ENCODE measurements at regions not wholly inside any gene's neighbourhood (a gene's known extent, or its start where the extent isn't known, plus 50 kb on each side); places are given as distances from the start of the nearest gene placed in this dataset.

DNA sequence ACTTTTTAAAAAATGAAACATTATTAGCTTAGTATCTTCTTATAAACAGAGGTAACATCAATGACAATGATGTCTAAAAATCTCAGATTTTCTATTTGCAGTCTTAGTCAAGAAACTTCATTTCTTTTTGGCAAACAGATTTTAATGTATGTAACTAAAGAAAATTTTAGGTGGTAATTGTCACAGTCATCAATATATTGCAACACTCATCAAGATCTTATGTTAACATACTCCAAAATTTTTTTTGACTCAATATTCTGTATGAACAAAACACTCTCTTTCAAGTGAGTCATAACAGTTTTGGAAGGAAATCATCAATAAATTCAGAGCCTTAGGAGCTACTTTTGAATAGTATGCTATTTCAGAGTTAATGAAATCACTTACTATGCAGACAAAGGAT is 1507.6 kb downstream of the SLITRK1 start:
- H3K9me2 ChIP-seq (ENCODE audit: insufficient read depth, low read length): no peaks in the 10 kb centered on the region
- H2AFZ ChIP-seq (ENCODE audit: low read length): no peak overlapping the region
- H3K36me3 ChIP-seq (ENCODE audit: insufficient read depth, low read length): no peaks in the 10 kb centered on the region
- no peak for TF ChIP-seq EZH2phosphoT487 (IDR thresholded peaks at IDR 0.05; ENCODE audit: borderline replicate concordance, low read depth, low read length)
- TF ChIP-seq, protein P1, sequence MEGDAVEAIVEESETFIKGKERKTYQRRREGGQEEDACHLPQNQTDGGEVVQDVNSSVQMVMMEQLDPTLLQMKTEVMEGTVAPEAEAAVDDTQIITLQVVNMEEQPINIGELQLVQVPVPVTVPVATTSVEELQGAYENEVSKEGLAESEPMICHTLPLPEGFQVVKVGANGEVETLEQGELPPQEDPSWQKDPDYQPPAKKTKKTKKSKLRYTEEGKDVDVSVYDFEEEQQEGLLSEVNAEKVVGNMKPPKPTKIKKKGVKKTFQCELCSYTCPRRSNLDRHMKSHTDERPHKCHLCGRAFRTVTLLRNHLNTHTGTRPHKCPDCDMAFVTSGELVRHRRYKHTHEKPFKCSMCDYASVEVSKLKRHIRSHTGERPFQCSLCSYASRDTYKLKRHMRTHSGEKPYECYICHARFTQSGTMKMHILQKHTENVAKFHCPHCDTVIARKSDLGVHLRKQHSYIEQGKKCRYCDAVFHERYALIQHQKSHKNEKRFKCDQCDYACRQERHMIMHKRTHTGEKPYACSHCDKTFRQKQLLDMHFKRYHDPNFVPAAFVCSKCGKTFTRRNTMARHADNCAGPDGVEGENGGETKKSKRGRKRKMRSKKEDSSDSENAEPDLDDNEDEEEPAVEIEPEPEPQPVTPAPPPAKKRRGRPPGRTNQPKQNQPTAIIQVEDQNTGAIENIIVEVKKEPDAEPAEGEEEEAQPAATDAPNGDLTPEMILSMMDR (conservative IDR thresholded peaks at IDR 0.05; ENCODE audit: low read length): no peak
- no peaks in the 10 kb centered on the region for H3K79me2 ChIP-seq (ENCODE audit: insufficient read depth, low read depth, low read length)
- POLR2A ChIA-PET: interaction anchor here (0.6 kb wide), 2 partner anchors 77 to 131 kb away, joined by 3 to 4 read pairs; no protein-coding TSS in a partner anchor
- BruUV-seq (replicated peaks): no TSS peak
- H3K4me1 ChIP-seq (ENCODE audit: insufficient read depth, low read length, poor library complexity, severe bottlenecking): no peaks in the 10 kb centered on the region
- no peaks in the 10 kb centered on the region for H4K20me1 ChIP-seq (ENCODE audit: insufficient read depth, low read length)
- H3K4me2 ChIP-seq (ENCODE audit: low read length): no peak overlapping the region
- H3K4me3 ChIP-seq (ENCODE audit: low read depth, low read length, poor library complexity, severe bottlenecking): no peak overlapping the region
- DNase-seq (ENCODE audit: low spot score): no peak
- H3K27ac ChIP-seq (ENCODE audit: low read depth, low read length, poor library complexity, severe bottlenecking): no peak overlapping the region
- intact Hi-C loops (cut with micrococcal nuclease; ENCODE audit: unreplicated experiment): no loop called here
- H3K9me3 ChIP-seq (ENCODE audit: low read length): 0 out of 2 replicates have a peak, but pooled peaks cover 7% of the 10 kb centered on the region
- CTCF ChIA-PET (ENCODE audit: unreplicated experiment): no interaction called here

DNA sequence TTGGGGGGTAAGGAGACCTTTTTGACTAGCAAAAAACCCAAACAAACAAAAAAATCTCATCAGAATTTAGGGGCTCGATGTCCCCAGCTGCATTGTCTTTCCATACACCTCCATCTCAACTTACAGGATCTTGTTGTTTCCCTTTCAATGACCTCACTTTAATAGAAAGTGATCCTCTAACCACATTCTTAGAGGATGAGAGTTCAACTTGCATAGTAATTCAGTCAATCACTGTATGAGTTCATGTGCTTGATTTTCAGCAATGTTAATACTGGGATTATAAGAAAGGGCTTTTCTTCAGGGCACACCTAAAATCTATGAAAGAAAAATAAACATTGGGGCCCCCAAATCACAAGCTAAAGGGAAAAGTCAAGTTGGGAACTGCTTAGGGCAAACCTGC is 1512.0 kb downstream of the SLITRK1 start:
- Histone ChIP-seq H3K36me3 (ENCODE audit: insufficient read depth, low read length) (no peaks in the 10 kb centered on the region), H3K9me2 (ENCODE audit: insufficient read depth, low read length) (no peaks in the 10 kb centered on the region), H3K79me2 (ENCODE audit: insufficient read depth, low read depth, low read length) (no peaks in the 10 kb centered on the region), H3K9me3 (ENCODE audit: low read length) (peaks cover 13% of the 10 kb centered on the region; the same call in 1 of the 2 replicates), H4K20me1 (ENCODE audit: insufficient read depth, low read length) (no peaks in the 10 kb centered on the region), H2AFZ (ENCODE audit: low read length) (no peak overlapping the region), H3K4me3 (ENCODE audit: low read depth, low read length, poor library complexity, severe bottlenecking) (no peak overlapping the region), H3K4me1 (ENCODE audit: insufficient read depth, low read length, poor library complexity, severe bottlenecking) (no peaks in the 10 kb centered on the region), H3K27ac (ENCODE audit: low read depth, low read length, poor library complexity, severe bottlenecking) (no peak overlapping the region), H3K4me2 (ENCODE audit: low read length) (no peak overlapping the region)
- no TSS peak for BruUV-seq (replicated peaks)
- TF ChIP-seq, protein P1 (conservative IDR thresholded peaks at IDR 0.05; ENCODE audit: low read length): no peak
- TF ChIP-seq EZH2phosphoT487 (IDR thresholded peaks at IDR 0.05; ENCODE audit: borderline replicate concordance, low read depth, low read length): no peak
- ChIA-PET POLR2A (no interaction called here), CTCF (ENCODE audit: unreplicated experiment) (no interaction called here)
- DNase-seq (ENCODE audit: low spot score): no peak
- intact Hi-C loops (cut with micrococcal nuclease; ENCODE audit: unreplicated experiment): no loop called here

DNA sequence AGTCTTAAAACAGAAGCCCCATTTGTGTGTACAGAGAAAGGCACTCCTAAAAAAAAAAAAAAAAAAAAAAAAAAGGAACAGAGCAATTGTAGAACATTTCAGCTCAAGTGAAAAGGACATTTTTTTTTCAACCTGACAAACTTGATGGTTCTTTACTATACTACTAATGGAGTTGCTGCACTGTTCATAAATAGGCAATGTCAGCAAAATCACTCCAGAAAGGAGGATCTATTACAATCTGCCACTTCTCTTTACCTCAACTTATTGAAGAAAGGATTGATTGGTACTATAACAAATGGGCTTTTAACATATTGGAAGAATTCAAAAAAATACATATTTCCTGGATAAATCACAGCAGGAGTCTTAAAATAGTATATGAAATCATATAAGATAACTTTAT is 1517.7 kb downstream of the SLITRK1 start:
- no peaks in the 10 kb centered on the region for H3K79me2 ChIP-seq (ENCODE audit: insufficient read depth, low read depth, low read length)
- POLR2A ChIA-PET: interaction anchor here (0.7 kb wide), 1 partner anchor 158 kb away, joined by 4 read pairs; no protein-coding TSS in a partner anchor
- no peak for DNase-seq (ENCODE audit: low spot score)
- H3K9me3 ChIP-seq (ENCODE audit: low read length): peaks cover 10% of the 10 kb centered on the region; the same call in 1 of the 2 replicates
- no TSS peak for BruUV-seq (replicated peaks)
- intact Hi-C loops (cut with micrococcal nuclease; ENCODE audit: unreplicated experiment): no loop called here
- CTCF ChIA-PET (ENCODE audit: unreplicated experiment): no interaction called here
- no peaks in the 10 kb centered on the region for H4K20me1 ChIP-seq (ENCODE audit: insufficient read depth, low read length)
- H3K4me2 ChIP-seq (ENCODE audit: low read length): no peak overlapping the region
- H3K4me1 ChIP-seq (ENCODE audit: insufficient read depth, low read length, poor library complexity, severe bottlenecking): no peaks in the 10 kb centered on the region
- TF ChIP-seq, protein P1 (conservative IDR thresholded peaks at IDR 0.05; ENCODE audit: low read length): no peak
- no peak for TF ChIP-seq EZH2phosphoT487 (IDR thresholded peaks at IDR 0.05; ENCODE audit: borderline replicate concordance, low read depth, low read length)
- H3K9me2 ChIP-seq (ENCODE audit: insufficient read depth, low read length): no peaks in the 10 kb centered on the region
- H3K36me3 ChIP-seq (ENCODE audit: insufficient read depth, low read length): no peaks in the 10 kb centered on the region
- no peak overlapping the region for H3K27ac ChIP-seq (ENCODE audit: low read depth, low read length, poor library complexity, severe bottlenecking)
- H3K4me3 ChIP-seq (ENCODE audit: low read depth, low read length, poor library complexity, severe bottlenecking): no peak overlapping the region
- H2AFZ ChIP-seq (ENCODE audit: low read length): no peak overlapping the region
